B cell (primary cell): ENCODE measurements at regions not wholly inside any gene's neighbourhood (a gene's known extent, or its start where the extent isn't known, plus 50 kb on each side); places are given as distances from the start of the nearest gene placed in this dataset.

Experiments used
- CTCF ChIP-seq: fragments of 200-600 bp; IDR thresholded peaks from one replicate; pipeline ENCODE4 v1.8.0; 2022; ENCODE audit warnings: antibody characterized with exemption, mild to moderate bottlenecking
- EZH2 ChIP-seq: IDR thresholded peaks from 2 replicates; pipeline ENCODE4 v1.6.1; 2012; ENCODE audit warnings: borderline replicate concordance, low read depth, mild to moderate bottlenecking, moderate library complexity, low read length; ENCODE audit not compliant: insufficient read depth, poor library complexity, severe bottlenecking

- no peak for TF ChIP-seq CTCF
- TF ChIP-seq EZH2, result no peak
Measured at GRCh38 chr5:115351356-115352195, 55.1 kb upstream of the CCDC112 start.
